ENCODE measurements at regions not wholly inside any gene's neighbourhood (a gene's known extent, or its start where the extent isn't known, plus 50 kb on each side); places are given as distances from the start of the nearest gene placed in this dataset.

GRCh38 chr9:38175423-38175822 is 106.4 kb upstream of the SHB start:
- Mint-ChIP-seq H3K36me3 (ENCODE audit: insufficient read depth in 1 of 3, low read depth in 3 of 3) (peaks cover 9 to 17% (median 9%) of the 10 kb centered on the region in 3 experiments; a peak in 6 of 7 replicates), H3K4me3 (no peak overlapping the region), H3K27me3 (ENCODE audit: low read depth) (peaks cover 40% of the 10 kb centered on the region), H3K4me1 (peaks cover 21 to 22% of the 10 kb centered on the region in 2 experiments), H3K27ac (no peak overlapping the region), H3K9me3 (peaks cover 18 to 22% of the 10 kb centered on the region in 2 experiments)
- H3K23ac ChIP-seq (ENCODE audit: insufficient read length, low read depth, low read length): no peak overlapping the region
- H3K23me2 ChIP-seq (ENCODE audit: insufficient read length, low read depth, low read length, poor library complexity, severe bottlenecking): no peaks in the 10 kb centered on the region
- H2BK120ac ChIP-seq (ENCODE audit: low read depth, low read length, poor library complexity, severe bottlenecking): no peak overlapping the region
- no peak overlapping the region for H2BK15ac ChIP-seq (ENCODE audit: low read depth, low read length)
- no peaks in the 10 kb centered on the region for H4K20me1 ChIP-seq (ENCODE audit: control insufficient read depth, insufficient read depth, insufficient read length)
- no peak overlapping the region for H3T11ph ChIP-seq (ENCODE audit: low read length)
- no peak overlapping the region for H4K8ac ChIP-seq (replicated peaks; ENCODE audit: insufficient read length, low read depth, low read length)
- no peak overlapping the region for H3K4ac ChIP-seq (ENCODE audit: low read depth, low read length)
- peaks cover 5% of the 10 kb centered on the region; the same call in 1 of the 2 replicates for H3K4me1 ChIP-seq (ENCODE audit: insufficient read depth, low read length)
- no peak overlapping the region for H2AFZ ChIP-seq (ENCODE audit: low read length)
- no peak overlapping the region for H3K56ac ChIP-seq (ENCODE audit: insufficient read length, low read depth, low read length)
- H2BK12ac ChIP-seq (ENCODE audit: insufficient read length, low read depth, low read length): no peak overlapping the region
- no peak overlapping the region for H2BK5ac ChIP-seq (ENCODE audit: insufficient read length, low read length)
- no peak overlapping the region for H3K27ac ChIP-seq (ENCODE audit: insufficient read length, low read depth, low read length)
- DNase-seq: no peak
- H3K14ac ChIP-seq (ENCODE audit: insufficient read depth, low read length): no peak overlapping the region
- no peak overlapping the region for H4K91ac ChIP-seq (ENCODE audit: insufficient read length, low read depth, low read length)
- H3K9me3 ChIP-seq (ENCODE audit: control insufficient read depth, low read depth, low read length): peaks cover 5% of the 10 kb centered on the region
- no peaks in the 10 kb centered on the region for H3K27me3 ChIP-seq (ENCODE audit: insufficient read depth, low read length)
- WGBS (ENCODE audit: extremely low coverage, insufficient read length, low lambda C conversion rate): no CpG with 5 or more reads among the region's 3 CpGs
- no peak for TF ChIP-seq CTCF (conservative IDR thresholded peaks at IDR 0.05)
- H3K18ac ChIP-seq (ENCODE audit: insufficient read length, low read depth, low read length): no peak overlapping the region
- no peaks in the 10 kb centered on the region for H3K79me1 ChIP-seq (ENCODE audit: insufficient read depth, low read depth, low read length, poor library complexity, severe bottlenecking)
- H2BK20ac ChIP-seq (ENCODE audit: low read depth, low read length, poor library complexity, severe bottlenecking): no peak overlapping the region
- no peak overlapping the region for H3K9ac ChIP-seq (ENCODE audit: extremely low read depth, insufficient read length, low read length)
- H2AK5ac ChIP-seq (ENCODE audit: insufficient read length, low read length): no peak overlapping the region
- H3K79me2 ChIP-seq (ENCODE audit: insufficient read depth, low read length): no peaks in the 10 kb centered on the region
- H4K5ac ChIP-seq (ENCODE audit: insufficient read length, low read depth, low read length): no peak overlapping the region
- H3K4me2 ChIP-seq (ENCODE audit: insufficient read depth, insufficient read length, low read length): no peak overlapping the region

All from H9 (cell line).